Chondrocyte (in vitro differentiated cells): ENCODE measurements at regions not wholly inside any gene's neighbourhood (a gene's known extent, or its start where the extent isn't known, plus 50 kb on each side); places are given as distances from the start of the nearest gene placed in this dataset.

Source experiments
- DNase-seq: peaks from one replicate; pipeline ENCODE4 v3.0.0; 2021; ENCODE audit warnings: mixed read lengths, low spot score
- H3K27ac Mint-ChIP-seq: one replicate; pipeline ENCODE4 v1.8.0; 2021; ENCODE audit warnings: mild to moderate bottlenecking, moderate library complexity, mixed read lengths; ENCODE audit not compliant: unreplicated experiment
- H3K27me3 Mint-ChIP-seq: 2 replicates; pipeline ENCODE4 v1.8.0; 2021; ENCODE audit warnings: low read depth, mixed read lengths
- H3K36me3 Mint-ChIP-seq: 2 replicates; pipeline ENCODE4 v1.8.0; 2021; ENCODE audit warnings: low read depth, mixed read lengths
- H3K4me1 Mint-ChIP-seq: 2 replicates; pipeline ENCODE4 v1.8.0; 2021; ENCODE audit warnings: low read depth, mild to moderate bottlenecking, mixed read lengths
- H3K4me3 Mint-ChIP-seq: one replicate; pipeline ENCODE4 v1.8.0; 2021; ENCODE audit warnings: mild to moderate bottlenecking, moderate library complexity, mixed read lengths; ENCODE audit not compliant: unreplicated experiment
- H3K9me3 Mint-ChIP-seq: 2 replicates; pipeline ENCODE4 v1.8.0; 2021; ENCODE audit warnings: low read depth, mixed read lengths
- TF ChIP-seq, protein P1 (sequence below): fragments of 200-600 bp; sonication (generic); IDR thresholded peaks from 2 replicates; pipeline ENCODE4 v1.5.0; 2021; ENCODE audit warnings: antibody characterized with exemption, mild to moderate bottlenecking, moderate library complexity

DNA sequence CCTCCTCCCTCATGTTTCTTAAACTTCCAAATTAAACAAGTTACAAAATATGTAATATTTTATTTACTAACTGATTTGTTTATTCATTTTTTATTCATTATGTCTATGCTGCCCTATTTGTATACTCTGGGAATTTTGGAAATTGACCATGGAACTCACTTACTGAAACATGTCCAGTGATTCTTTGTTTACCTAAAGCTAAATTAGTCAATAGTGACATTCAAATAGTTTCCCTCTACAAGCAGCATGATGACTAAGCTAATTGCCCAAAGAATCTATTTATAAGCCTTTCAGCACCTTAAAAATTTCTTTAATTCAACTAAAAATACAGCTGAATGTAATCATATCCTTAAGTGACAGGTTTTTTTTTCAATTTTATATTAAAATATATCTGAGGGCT lies 437.7 kb downstream of the SI start:
- Mint-ChIP-seq H3K4me3 (no peak overlapping the region), H3K27ac (no peak overlapping the region), H3K27me3 (peaks cover 2% of the 10 kb centered on the region), H3K4me1 (peaks cover 6% of the 10 kb centered on the region), H3K36me3 (no peaks in the 10 kb centered on the region), H3K9me3 (peaks cover 2% of the 10 kb centered on the region)
- no peak for DNase-seq
- TF ChIP-seq, protein P1, sequence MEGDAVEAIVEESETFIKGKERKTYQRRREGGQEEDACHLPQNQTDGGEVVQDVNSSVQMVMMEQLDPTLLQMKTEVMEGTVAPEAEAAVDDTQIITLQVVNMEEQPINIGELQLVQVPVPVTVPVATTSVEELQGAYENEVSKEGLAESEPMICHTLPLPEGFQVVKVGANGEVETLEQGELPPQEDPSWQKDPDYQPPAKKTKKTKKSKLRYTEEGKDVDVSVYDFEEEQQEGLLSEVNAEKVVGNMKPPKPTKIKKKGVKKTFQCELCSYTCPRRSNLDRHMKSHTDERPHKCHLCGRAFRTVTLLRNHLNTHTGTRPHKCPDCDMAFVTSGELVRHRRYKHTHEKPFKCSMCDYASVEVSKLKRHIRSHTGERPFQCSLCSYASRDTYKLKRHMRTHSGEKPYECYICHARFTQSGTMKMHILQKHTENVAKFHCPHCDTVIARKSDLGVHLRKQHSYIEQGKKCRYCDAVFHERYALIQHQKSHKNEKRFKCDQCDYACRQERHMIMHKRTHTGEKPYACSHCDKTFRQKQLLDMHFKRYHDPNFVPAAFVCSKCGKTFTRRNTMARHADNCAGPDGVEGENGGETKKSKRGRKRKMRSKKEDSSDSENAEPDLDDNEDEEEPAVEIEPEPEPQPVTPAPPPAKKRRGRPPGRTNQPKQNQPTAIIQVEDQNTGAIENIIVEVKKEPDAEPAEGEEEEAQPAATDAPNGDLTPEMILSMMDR, result no peak

DNA sequence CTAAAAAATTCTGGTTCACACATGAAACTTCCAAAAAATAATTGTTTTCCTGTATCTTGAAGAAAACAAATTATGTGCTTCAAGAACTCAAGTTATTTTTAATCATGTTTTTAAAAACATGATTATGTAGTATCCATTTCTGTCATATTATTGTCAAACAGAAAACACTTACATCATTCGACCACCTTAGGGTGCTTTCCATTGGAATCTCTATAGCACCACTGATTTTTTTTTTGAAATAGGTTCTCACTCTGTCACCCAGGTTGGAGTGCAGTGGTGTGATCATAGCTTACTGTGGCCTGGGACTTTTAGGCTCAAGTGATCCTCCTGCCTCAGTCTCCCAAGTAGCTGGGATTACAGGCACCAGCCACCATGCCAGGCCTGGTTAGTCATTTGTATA lies 457.3 kb downstream of the SI start:
- Mint-ChIP-seq H3K27me3 (peaks cover 4% of the 10 kb centered on the region), H3K4me1 (no peaks in the 10 kb centered on the region), H3K9me3 (no peaks in the 10 kb centered on the region), H3K27ac (no peak overlapping the region), H3K4me3 (no peak overlapping the region), H3K36me3 (no peaks in the 10 kb centered on the region)
- DNase-seq, result no peak
- TF ChIP-seq, protein P1, result no peak

DNA sequence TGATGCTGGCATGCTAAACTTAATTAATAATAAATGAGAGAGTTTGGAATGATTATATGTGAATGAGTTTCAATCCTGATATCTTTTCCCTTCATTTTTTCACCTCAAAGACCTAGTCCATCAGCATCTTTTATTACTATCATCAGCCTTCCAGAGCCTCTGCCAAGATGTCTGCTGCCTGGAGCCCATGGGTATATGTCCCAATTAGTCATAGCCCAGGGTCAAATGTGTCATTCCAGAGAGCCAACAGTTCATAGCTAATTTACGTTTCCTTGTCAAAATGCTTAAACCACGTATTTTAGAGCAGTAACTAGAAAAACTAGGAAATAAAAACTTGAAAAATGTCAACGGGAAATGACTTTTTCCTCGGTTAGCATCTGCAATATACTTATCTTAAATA lies 457.9 kb downstream of the SI start:
- TF ChIP-seq, protein P1, result no peak
- Mint-ChIP-seq H3K4me1 (no peaks in the 10 kb centered on the region), H3K4me3 (no peak overlapping the region), H3K27ac (no peak overlapping the region), H3K9me3 (no peaks in the 10 kb centered on the region), H3K36me3 (no peaks in the 10 kb centered on the region), H3K27me3 (peaks cover 5% of the 10 kb centered on the region)
- no peak for DNase-seq

DNA sequence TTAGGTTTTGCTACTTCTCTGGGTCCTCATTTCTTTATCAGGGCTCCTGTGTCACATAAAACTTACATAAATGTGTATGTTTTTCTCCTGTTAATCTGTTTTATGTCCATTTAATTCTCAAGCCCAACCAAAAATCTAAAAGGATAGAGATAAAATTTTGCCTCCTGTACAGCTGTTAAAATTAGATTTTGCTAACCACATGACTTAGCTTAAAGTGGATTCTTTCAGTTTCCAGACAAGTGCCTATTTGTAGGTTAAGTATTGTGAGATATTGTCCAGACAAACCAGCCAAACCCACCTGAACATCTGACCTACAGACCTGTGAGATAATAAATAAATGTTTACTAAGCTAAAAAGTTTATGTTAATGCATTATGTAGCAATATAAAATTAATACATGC lies 465.5 kb downstream of the SI start:
- TF ChIP-seq, protein P1, result no peak
- Mint-ChIP-seq H3K9me3 (no peaks in the 10 kb centered on the region), H3K27me3 (peaks cover 5% of the 10 kb centered on the region), H3K4me1 (no peaks in the 10 kb centered on the region), H3K4me3 (no peak overlapping the region), H3K27ac (no peak overlapping the region), H3K36me3 (no peaks in the 10 kb centered on the region)
- DNase-seq, result no peak

DNA sequence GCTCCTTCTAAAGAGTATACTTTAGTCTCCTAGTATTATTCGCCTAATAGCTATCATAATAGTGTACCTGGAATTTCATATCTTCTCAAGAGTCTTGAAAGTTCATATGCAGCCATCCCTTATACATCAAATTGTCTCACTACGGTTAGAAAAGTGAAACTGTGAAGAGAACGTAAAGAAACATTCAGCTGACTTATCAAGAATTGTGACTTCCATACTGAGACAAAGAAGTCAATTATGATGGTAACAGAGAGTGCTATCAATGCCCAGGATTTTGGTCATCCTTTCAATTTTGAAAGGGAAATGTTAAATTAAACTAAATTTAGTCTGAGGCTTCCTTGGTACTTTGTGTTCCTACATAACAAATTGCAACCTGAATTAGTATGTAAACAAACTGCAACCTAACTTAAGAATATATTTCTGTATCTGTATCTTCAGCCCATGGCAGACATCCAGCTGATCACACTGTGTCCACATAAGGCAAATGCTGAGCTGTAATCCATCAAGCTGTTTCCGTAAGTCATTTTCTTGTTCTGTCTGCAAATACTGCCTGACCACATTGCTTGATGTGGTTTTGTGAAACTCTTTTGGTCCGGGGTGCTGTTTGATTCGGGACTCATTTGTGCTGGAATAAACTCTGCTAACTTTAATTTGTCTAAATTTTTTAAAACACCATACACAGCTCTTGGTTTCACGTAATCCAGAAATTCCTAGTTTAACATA lies 469.6 kb downstream of the SI start:
- no peaks in the 10 kb centered on the region for H3K36me3 Mint-ChIP-seq

More for the DNA sequence above, 469.6 kb downstream of the SI start:
- no peaks in the 10 kb centered on the region for H3K4me1 Mint-ChIP-seq
- H3K9me3 Mint-ChIP-seq, result no peaks in the 10 kb centered on the region
- TF ChIP-seq, protein P1, result no peak
- DNase-seq, result no peak
- H3K4me3 Mint-ChIP-seq, result no peak overlapping the region
- no peak overlapping the region for H3K27ac Mint-ChIP-seq
- H3K27me3 Mint-ChIP-seq, result no peaks in the 10 kb centered on the region
